Neuronal stem cell (in vitro differentiated cells): ENCODE measurements at regions not wholly inside any gene's neighbourhood (a gene's known extent, or its start where the extent isn't known, plus 50 kb on each side); places are given as distances from the start of the nearest gene placed in this dataset.

Experiments used
- DNase-seq: peaks from one replicate; pipeline ENCODE4 v3.0.0-alpha.2; 2013; ENCODE audit warnings: low spot score
- H2AFZ ChIP-seq: one replicate; pipeline ENCODE4 v1.6.1; 2013; ENCODE audit warnings: mild to moderate bottlenecking, low read length, inconsistent platforms
- H2AK5ac ChIP-seq: 2 replicates; pipeline ENCODE4 v1.6.1; 2013; ENCODE audit warnings: low read depth, mild to moderate bottlenecking, inconsistent platforms, low read length, moderate library complexity, mixed read lengths
- H2BK120ac ChIP-seq: 2 replicates; pipeline ENCODE4 v1.6.1; 2013; ENCODE audit warnings: low read depth, mild to moderate bottlenecking, inconsistent platforms, low read length, moderate library complexity, mixed read lengths
- H2BK12ac ChIP-seq: one replicate; pipeline ENCODE4 v1.6.1; 2013; ENCODE audit warnings: low read length, inconsistent platforms
- H2BK15ac ChIP-seq: 2 replicates; pipeline ENCODE4 v1.6.1; 2013; ENCODE audit warnings: mild to moderate bottlenecking, low read length, inconsistent platforms, mixed read lengths
- H2BK5ac ChIP-seq: one replicate; pipeline ENCODE4 v1.6.1; 2013; ENCODE audit warnings: inconsistent platforms, mild to moderate bottlenecking, low read length, moderate library complexity
- H3K14ac ChIP-seq: one replicate; pipeline ENCODE4 v1.6.1; 2013; ENCODE audit warnings: low read length, inconsistent platforms
- H3K18ac ChIP-seq: 2 replicates; pipeline ENCODE4 v1.6.1; 2013; ENCODE audit warnings: low read length, inconsistent platforms
- H3K23ac ChIP-seq: 2 replicates; pipeline ENCODE4 v1.6.1; 2013; ENCODE audit warnings: low read depth, mild to moderate bottlenecking, mixed read lengths, low read length, inconsistent platforms; ENCODE audit not compliant: poor library complexity
- H3K27ac ChIP-seq: replicated peaks from 3 replicates; pipeline ENCODE4 v1.5.1; 2013; ENCODE audit warnings: low read length, inconsistent platforms
- H3K27me3 ChIP-seq, 3 experiments: 2 replicates each; pipeline ENCODE4 v1.6.1; 2013; ENCODE audit warnings: low read length in 3 of 3, mild to moderate bottlenecking in 2 of 3, inconsistent platforms in 1 of 3, low read depth in 1 of 3, mixed read lengths in 1 of 3, moderate library complexity in 1 of 3; ENCODE audit not compliant: control insufficient read depth in 3 of 3, insufficient read depth in 3 of 3
- H3K36me3 ChIP-seq, 2 donors: replicated peaks in 1 of 2; 2 replicates each; pipeline ENCODE4 v1.6.1; 2013; ENCODE audit warnings: low read length in 2 of 2; ENCODE audit not compliant: control insufficient read depth in 2 of 2, insufficient read depth in 2 of 2
- H3K4ac ChIP-seq: 2 replicates; pipeline ENCODE4 v1.6.1; 2013; ENCODE audit warnings: inconsistent platforms, mild to moderate bottlenecking, low read length, moderate library complexity
- H3K4me1 ChIP-seq, 2 donors: 1 replicate in 1 of 2; 2 replicates in 1 of 2; pipeline ENCODE4 v1.6.1; 2013; ENCODE audit warnings: low read length in 2 of 2, low read depth in 1 of 2; ENCODE audit not compliant: control insufficient read depth in 2 of 2, insufficient read depth in 1 of 2
- H3K4me2 ChIP-seq: one replicate; pipeline ENCODE4 v1.6.1; 2013; ENCODE audit warnings: mild to moderate bottlenecking, low read length, inconsistent platforms; ENCODE audit not compliant: insufficient read depth, poor library complexity, severe bottlenecking
- H3K4me3 ChIP-seq, 2 donors: 2 replicates each; pipeline ENCODE4 v1.5.1; 2013; ENCODE audit warnings: low read length in 2 of 2, mild to moderate bottlenecking in 2 of 2, inconsistent platforms in 1 of 2, moderate library complexity in 1 of 2
- H3K79me1 ChIP-seq: one replicate; pipeline ENCODE4 v1.6.1; 2013; ENCODE audit warnings: low read depth, mild to moderate bottlenecking, inconsistent platforms, low read length, moderate library complexity
- H3K9ac ChIP-seq: one replicate; pipeline ENCODE4 v1.6.1; 2013; ENCODE audit warnings: mild to moderate bottlenecking, low read depth, low read length, inconsistent platforms; ENCODE audit not compliant: poor library complexity
- H3K9me3 ChIP-seq, 2 donors: replicated peaks in 1 of 2; 2 replicates each; pipeline versions ENCODE3 to v1.6.1; 2013; ENCODE audit warnings: low read length in 2 of 2, mild to moderate bottlenecking in 2 of 2, inconsistent platforms in 1 of 2, low read depth in 1 of 2, mixed read lengths in 1 of 2, moderate library complexity in 1 of 2; ENCODE audit not compliant: control insufficient read depth in 2 of 2, insufficient read depth in 1 of 2
- H4K8ac ChIP-seq: one replicate; pipeline ENCODE4 v1.6.1; 2013; ENCODE audit warnings: low read depth, mild to moderate bottlenecking, inconsistent platforms, low read length, moderate library complexity
- H4K91ac ChIP-seq: one replicate; pipeline ENCODE4 v1.6.1; 2013; ENCODE audit warnings: low read length, low read depth, mild to moderate bottlenecking, inconsistent platforms; ENCODE audit not compliant: poor library complexity
- WGBS, 2 donors: extraction: QIAGEN DNeasy Blood & Tissue Kit; methylation state at CpG; one replicate each; pipeline ENCODE4 v1.1.7; 2013; ENCODE audit warnings: missing lambda C conversion rate in 2 of 2, mixed read lengths in 1 of 2; ENCODE audit not compliant: insufficient read length in 2 of 2, insufficient replicate concordance in 1 of 2; ENCODE audit errors: extremely low coverage in 2 of 2; 5-methylcytosine and 5-hydroxymethylcytosine counted together

DNA sequence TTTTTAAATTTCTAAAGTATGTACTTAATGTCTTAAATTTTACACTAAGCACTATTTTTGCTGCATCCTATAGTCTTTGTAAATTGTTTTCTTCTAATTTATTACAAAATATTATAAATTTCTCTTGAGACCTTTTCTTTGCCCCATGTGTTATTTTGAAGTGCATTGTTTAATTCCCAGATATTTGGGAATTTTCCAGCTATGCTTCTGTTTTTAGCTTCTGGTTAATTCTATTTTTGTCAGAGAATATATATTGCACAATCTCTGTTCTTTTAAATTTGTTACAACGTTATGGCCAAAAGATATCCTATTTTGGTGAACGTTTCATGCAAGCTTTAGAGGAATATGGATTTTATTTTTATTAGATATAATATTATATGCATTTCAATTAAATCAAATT is 917.4 kb upstream of the MIR17HG start:
- Histone ChIP-seq H3K4me1 (peaks cover 0 to 4% of the 10 kb centered on the region in 2 donors), H3K4me3 (no peak overlapping the region), H3K27ac (no peak overlapping the region), H2BK5ac (no peak overlapping the region), H3K23ac (no peak overlapping the region), H2AFZ (no peak overlapping the region), H3K27me3 (no peaks in the 10 kb centered on the region), H2BK12ac (no peak overlapping the region), H4K8ac (no peak overlapping the region), H2BK120ac (no peak overlapping the region), H2BK15ac (no peak overlapping the region), H3K4ac (no peak overlapping the region), H3K9me3 (peaks cover 0 to 2% of the 10 kb centered on the region in 2 donors), H3K36me3 (no peaks in the 10 kb centered on the region), H4K91ac (no peak overlapping the region), H3K14ac (no peak overlapping the region), H3K4me2 (no peak overlapping the region), H3K9ac (no peak overlapping the region), H3K18ac (no peak overlapping the region), H3K79me1 (no peaks in the 10 kb centered on the region), H2AK5ac (no peak overlapping the region)
- DNase-seq = no peak
- WGBS, 2 donors = no CpG with 5 or more reads among the region's 2 CpGs

GRCh38 chr13:90436697-90437096 is 910.8 kb upstream of the MIR17HG start:
- Histone ChIP-seq H3K4me3 (no peak overlapping the region), H4K91ac (no peak overlapping the region), H3K14ac (no peak overlapping the region), H4K8ac (no peak overlapping the region), H2BK15ac (no peak overlapping the region), H3K4ac (no peak overlapping the region), H3K9me3 (peaks cover 0 to 2% of the 10 kb centered on the region in 2 donors), H2AFZ (no peak overlapping the region), H2BK5ac (no peak overlapping the region), H3K18ac (no peak overlapping the region), H2BK12ac (no peak overlapping the region), H3K23ac (no peak overlapping the region), H3K27me3 (no peaks in the 10 kb centered on the region), H2AK5ac (no peak overlapping the region), H3K4me1 (no peaks in the 10 kb centered on the region), H3K4me2 (no peak overlapping the region), H2BK120ac (no peak overlapping the region), H3K27ac (no peak overlapping the region), H3K36me3 (no peaks in the 10 kb centered on the region), H3K9ac (no peak overlapping the region), H3K79me1 (no peaks in the 10 kb centered on the region)
- no peak for DNase-seq
- WGBS, 2 donors = no CpG with 5 or more reads among the region's 4 CpGs

DNA sequence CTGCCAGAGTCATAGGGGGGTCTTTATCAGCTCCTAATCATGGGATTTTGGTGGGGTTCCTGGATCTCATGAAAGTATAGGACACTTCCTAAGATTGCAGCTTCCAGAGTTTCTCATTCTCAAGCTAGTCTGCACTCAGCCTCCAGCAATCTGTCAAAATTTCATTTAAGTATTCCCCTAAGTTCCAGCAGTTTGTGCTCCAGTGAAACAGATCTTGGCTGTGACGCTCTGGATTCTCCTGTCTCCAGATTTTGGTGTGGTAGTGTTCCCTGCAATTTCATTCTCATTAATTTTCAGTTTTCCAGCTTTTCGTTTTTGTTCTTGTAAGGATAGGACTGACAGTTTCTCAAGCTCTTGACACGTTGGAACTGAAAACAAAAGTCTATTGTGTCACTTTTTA is 908.9 kb upstream of the MIR17HG start:
- no peaks in the 10 kb centered on the region for H3K79me1 ChIP-seq
- no CpG with 5 or more reads among the region's 3 CpGs for WGBS, 2 donors
- no peaks in the 10 kb centered on the region for H3K4me1 ChIP-seq
- no peak overlapping the region for H3K4me2 ChIP-seq
- no peak overlapping the region for H3K14ac ChIP-seq
- no peak overlapping the region for H2BK12ac ChIP-seq
- no peak overlapping the region for H3K23ac ChIP-seq
- H3K4ac ChIP-seq = no peak overlapping the region
- no peak overlapping the region for H4K8ac ChIP-seq
- H3K9ac ChIP-seq = no peak overlapping the region
- H2AFZ ChIP-seq = peak overlapping the region; percentile 60
- DNase-seq = no peak
- H2BK15ac ChIP-seq = no peak overlapping the region
- H2BK5ac ChIP-seq = no peak overlapping the region
- no peaks in the 10 kb centered on the region for H3K27me3 ChIP-seq
- H3K27ac ChIP-seq = no peak overlapping the region
- H4K91ac ChIP-seq = no peak overlapping the region
- H3K36me3 ChIP-seq = no peaks in the 10 kb centered on the region
- no peak overlapping the region for H2BK120ac ChIP-seq
- peaks cover 0 to 2% of the 10 kb centered on the region in 2 donors for H3K9me3 ChIP-seq
- H3K18ac ChIP-seq = no peak overlapping the region
- H3K4me3 ChIP-seq = no peak overlapping the region
- no peak overlapping the region for H2AK5ac ChIP-seq

GRCh38 chr13:90443268-90443667 is 904.2 kb upstream of the MIR17HG start:
- no peak overlapping the region for H4K91ac ChIP-seq
- no peak overlapping the region for H3K27ac ChIP-seq
- no peak for DNase-seq
- H3K18ac ChIP-seq = no peak overlapping the region
- no peak overlapping the region for H3K4ac ChIP-seq
- H3K27me3 ChIP-seq = no peaks in the 10 kb centered on the region
- H3K4me1 ChIP-seq = peaks cover 2 to 3% of the 10 kb centered on the region in 2 donors
- H3K9ac ChIP-seq = no peak overlapping the region
- H2BK15ac ChIP-seq = no peak overlapping the region
- H3K79me1 ChIP-seq = no peaks in the 10 kb centered on the region
- H3K4me3 ChIP-seq = no peak overlapping the region
- no CpG with 5 or more reads among the region's 3 CpGs for WGBS, 2 donors
- no peaks in the 10 kb centered on the region for H3K36me3 ChIP-seq
- no peak overlapping the region for H2BK12ac ChIP-seq
- no peak overlapping the region for H4K8ac ChIP-seq
- H2AFZ ChIP-seq = no peak overlapping the region
- no peak overlapping the region for H3K23ac ChIP-seq
- H3K14ac ChIP-seq = no peak overlapping the region
- no peak overlapping the region for H2AK5ac ChIP-seq
- peaks cover 0 to 2% of the 10 kb centered on the region in 2 donors for H3K9me3 ChIP-seq
- no peak overlapping the region for H3K4me2 ChIP-seq
- no peak overlapping the region for H2BK120ac ChIP-seq
- no peak overlapping the region for H2BK5ac ChIP-seq
